ENCODE measurements at regions not wholly inside any gene's neighbourhood (a gene's known extent, or its start where the extent isn't known, plus 50 kb on each side); places are given as distances from the start of the nearest gene placed in this dataset.

DNA sequence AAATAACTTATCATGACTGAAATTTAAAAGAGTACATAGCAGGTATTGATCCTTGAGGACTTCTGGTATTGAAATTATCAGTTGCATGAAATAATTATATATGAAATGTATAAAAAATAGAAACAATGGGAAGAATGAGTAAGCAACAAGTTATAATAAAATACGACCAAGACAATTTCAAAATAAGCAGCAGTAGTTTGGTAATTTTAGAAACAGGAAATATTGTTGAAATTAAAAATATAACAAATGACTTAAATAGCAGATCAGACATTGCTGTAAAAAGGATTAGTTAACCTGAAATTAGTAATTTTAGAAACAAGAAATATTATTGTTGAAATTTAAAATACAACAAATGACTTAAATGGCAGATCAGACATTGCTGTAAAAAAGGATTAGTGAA lies 152.3 kb downstream of the BTC start:
- TF ChIP-seq, protein P1, sequence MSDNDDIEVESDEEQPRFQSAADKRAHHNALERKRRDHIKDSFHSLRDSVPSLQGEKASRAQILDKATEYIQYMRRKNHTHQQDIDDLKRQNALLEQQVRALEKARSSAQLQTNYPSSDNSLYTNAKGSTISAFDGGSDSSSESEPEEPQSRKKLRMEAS (IDR thresholded peaks at IDR 0.05): no peak
- TF ChIP-seq NFIC (IDR thresholded peaks at IDR 0.05) (no peak), FOXM1 (IDR thresholded peaks at IDR 0.05; ENCODE audit: borderline replicate concordance, low read depth) (no peak), CREB1 (IDR thresholded peaks at IDR 0.05; ENCODE audit: low read depth) (no peak)
- TF ChIP-seq, protein P2, sequence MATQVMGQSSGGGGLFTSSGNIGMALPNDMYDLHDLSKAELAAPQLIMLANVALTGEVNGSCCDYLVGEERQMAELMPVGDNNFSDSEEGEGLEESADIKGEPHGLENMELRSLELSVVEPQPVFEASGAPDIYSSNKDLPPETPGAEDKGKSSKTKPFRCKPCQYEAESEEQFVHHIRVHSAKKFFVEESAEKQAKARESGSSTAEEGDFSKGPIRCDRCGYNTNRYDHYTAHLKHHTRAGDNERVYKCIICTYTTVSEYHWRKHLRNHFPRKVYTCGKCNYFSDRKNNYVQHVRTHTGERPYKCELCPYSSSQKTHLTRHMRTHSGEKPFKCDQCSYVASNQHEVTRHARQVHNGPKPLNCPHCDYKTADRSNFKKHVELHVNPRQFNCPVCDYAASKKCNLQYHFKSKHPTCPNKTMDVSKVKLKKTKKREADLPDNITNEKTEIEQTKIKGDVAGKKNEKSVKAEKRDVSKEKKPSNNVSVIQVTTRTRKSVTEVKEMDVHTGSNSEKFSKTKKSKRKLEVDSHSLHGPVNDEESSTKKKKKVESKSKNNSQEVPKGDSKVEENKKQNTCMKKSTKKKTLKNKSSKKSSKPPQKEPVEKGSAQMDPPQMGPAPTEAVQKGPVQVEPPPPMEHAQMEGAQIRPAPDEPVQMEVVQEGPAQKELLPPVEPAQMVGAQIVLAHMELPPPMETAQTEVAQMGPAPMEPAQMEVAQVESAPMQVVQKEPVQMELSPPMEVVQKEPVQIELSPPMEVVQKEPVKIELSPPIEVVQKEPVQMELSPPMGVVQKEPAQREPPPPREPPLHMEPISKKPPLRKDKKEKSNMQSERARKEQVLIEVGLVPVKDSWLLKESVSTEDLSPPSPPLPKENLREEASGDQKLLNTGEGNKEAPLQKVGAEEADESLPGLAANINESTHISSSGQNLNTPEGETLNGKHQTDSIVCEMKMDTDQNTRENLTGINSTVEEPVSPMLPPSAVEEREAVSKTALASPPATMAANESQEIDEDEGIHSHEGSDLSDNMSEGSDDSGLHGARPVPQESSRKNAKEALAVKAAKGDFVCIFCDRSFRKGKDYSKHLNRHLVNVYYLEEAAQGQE (IDR thresholded peaks at IDR 0.05; ENCODE audit: low read depth): no peak

DNA sequence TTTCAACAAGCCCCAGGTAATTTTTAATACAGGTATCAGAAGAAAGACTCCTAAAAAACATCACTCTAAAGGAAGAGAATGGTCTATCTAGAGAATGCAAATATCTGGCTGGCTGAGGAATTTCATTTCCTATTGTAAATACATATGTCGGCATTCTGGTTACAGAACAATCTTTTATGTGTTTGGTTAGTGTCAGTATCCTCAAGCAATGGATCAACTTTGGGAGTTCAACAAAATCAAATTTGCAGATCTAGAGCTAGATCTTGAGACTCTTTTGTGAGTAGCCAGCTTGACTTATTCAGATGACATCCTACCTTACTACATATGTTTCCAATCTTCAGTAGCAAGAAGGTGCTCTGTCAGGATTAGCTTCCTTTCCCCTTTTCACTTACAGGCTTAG lies 145.1 kb downstream of the BTC start:
- TF ChIP-seq NFIC (IDR thresholded peaks at IDR 0.05) (no peak), FOXM1 (IDR thresholded peaks at IDR 0.05; ENCODE audit: borderline replicate concordance, low read depth) (no peak), CEBPB (IDR thresholded peaks at IDR 0.05) (no peak), CREB1 (IDR thresholded peaks at IDR 0.05; ENCODE audit: low read depth) (no peak)
- TF ChIP-seq, protein P2 (IDR thresholded peaks at IDR 0.05; ENCODE audit: low read depth): no peak
- TF ChIP-seq, protein P1 (IDR thresholded peaks at IDR 0.05): no peak

DNA sequence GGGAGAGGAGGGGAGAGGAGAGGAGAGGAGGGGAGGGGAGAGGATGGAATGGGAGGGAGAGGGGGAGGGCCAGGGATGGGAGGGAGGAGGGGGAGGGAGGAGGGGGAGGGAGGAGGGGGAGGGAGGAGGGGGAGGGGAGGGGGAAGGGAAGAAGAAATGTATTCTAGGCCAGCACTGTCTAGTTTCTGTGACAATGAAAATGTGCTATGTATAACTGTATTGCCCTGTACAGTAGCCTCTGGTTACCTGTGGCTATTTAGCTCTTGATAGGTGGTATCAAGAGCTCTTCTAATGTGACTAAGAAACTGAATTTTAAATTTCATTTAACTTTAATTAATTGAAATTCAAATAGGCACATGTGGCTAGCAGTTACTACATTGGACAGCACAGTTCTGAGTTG lies 143.1 kb downstream of the BTC start:
- TF ChIP-seq TCF12 (IDR thresholded peaks at IDR 0.05; ENCODE audit: low read depth) (no peak), NFIC (IDR thresholded peaks at IDR 0.05) (no peak), CEBPB (IDR thresholded peaks at IDR 0.05) (no peak), ZBTB7A (IDR thresholded peaks at IDR 0.05; ENCODE audit: low read depth) (no peak), RAD21 (IDR thresholded peaks at IDR 0.05; ENCODE audit: low read depth) (no peak), EGR1 (IDR thresholded peaks at IDR 0.05) (no peak), FOXM1 (IDR thresholded peaks at IDR 0.05; ENCODE audit: borderline replicate concordance, low read depth) (no peak), TAF1 (IDR thresholded peaks at IDR 0.05; ENCODE audit: low read depth) (no peak), YY1 (IDR thresholded peaks at IDR 0.05; ENCODE audit: low read depth) (no peak)
- TF ChIP-seq, protein P2 (IDR thresholded peaks at IDR 0.05; ENCODE audit: low read depth): no peak
- TF ChIP-seq, protein P3, sequence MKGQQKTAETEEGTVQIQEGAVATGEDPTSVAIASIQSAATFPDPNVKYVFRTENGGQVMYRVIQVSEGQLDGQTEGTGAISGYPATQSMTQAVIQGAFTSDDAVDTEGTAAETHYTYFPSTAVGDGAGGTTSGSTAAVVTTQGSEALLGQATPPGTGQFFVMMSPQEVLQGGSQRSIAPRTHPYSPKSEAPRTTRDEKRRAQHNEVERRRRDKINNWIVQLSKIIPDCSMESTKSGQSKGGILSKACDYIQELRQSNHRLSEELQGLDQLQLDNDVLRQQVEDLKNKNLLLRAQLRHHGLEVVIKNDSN (IDR thresholded peaks at IDR 0.05): no peak
- TF ChIP-seq, protein P1 (IDR thresholded peaks at IDR 0.05): no peak

DNA sequence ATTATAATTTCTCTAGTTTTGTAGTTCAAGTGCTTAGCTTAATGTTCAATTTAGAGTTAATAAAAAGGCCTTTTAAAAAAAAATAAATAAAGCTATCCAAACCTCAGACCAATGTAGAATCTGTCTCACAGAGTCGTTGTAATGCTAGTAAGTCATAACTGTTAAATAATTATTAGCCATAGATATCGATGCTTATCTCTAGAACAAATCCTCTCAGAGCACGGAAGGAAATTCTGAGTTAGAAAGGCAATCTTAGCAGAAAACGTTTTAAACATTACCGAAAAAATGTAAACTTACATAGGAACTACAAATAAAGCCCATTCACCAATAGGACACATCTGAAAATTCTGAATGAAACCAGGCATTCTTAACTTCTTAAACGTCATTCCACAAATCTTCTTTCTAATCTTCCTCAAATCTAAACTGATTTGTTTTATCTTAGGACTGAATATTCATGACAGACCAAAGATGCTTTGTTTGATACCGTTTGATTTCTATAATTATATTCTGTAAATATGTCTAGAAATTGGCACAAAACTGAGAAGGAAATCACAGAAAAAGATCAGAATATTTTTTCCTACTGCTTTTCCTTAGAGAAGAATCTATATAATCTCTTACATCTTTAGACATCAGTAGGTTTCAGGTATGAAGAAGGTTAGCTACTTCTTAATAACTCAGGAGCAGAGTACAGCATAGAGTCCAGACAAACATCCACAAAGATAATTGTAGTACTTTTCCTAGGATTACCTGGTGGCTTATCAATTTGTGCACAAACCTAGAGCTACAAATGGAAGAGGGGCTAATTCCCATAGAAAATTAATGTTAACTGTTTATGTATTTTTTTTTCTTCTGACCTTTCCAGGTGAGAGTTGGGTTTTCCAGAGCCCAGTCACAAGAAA lies 140.7 kb downstream of the BTC start:
- TF ChIP-seq RAD21 (IDR thresholded peaks at IDR 0.05; ENCODE audit: low read depth) (no peak), TEAD4 (IDR thresholded peaks at IDR 0.05) (no peak), EGR1 (IDR thresholded peaks at IDR 0.05) (no peak), ZBTB7A (IDR thresholded peaks at IDR 0.05; ENCODE audit: low read depth) (no peak), CREB1 (IDR thresholded peaks at IDR 0.05; ENCODE audit: low read depth) (no peak)
- TF ChIP-seq, protein P2 (IDR thresholded peaks at IDR 0.05; ENCODE audit: low read depth): no peak
- TF ChIP-seq, protein P1 (IDR thresholded peaks at IDR 0.05): no peak

Measured in Ishikawa (cell line).